Ovary (tissue), 3 donors: ENCODE measurements at regions not wholly inside any gene's neighbourhood (a gene's known extent, or its start where the extent isn't known, plus 50 kb on each side); places are given as distances from the start of the nearest gene placed in this dataset.

Experiments used
- CTCF ChIP-seq, 3 donors: fragments of 450-650 bp in 2 of 3; fragments of 200-600 bp in 1 of 3; IDR thresholded peaks; one replicate each; pipeline versions ENCODE4 v1.5.1 to v1.8.0; 2016 to 2022; ENCODE audit warnings: antibody characterized with exemption in 3 of 3, mild to moderate bottlenecking in 1 of 3
- POLR2A ChIP-seq: fragments of 450-650 bp; IDR thresholded peaks from one replicate; pipeline ENCODE4 v1.6.1; 2017; ENCODE audit warnings: antibody characterized with exemption, mild to moderate bottlenecking, moderate library complexity
- donor health status: DM: no; HTN: no; CAD: no.

- TF ChIP-seq POLR2A (no peak), CTCF (IDR thresholded peaks at IDR 0.05) (no peak)
Measured at GRCh38 chr4:187504974-187505797, 490.4 kb upstream of the ZFP42 start.
